ENCODE measurements at regions not wholly inside any gene's neighbourhood (a gene's known extent, or its start where the extent isn't known, plus 50 kb on each side); places are given as distances from the start of the nearest gene placed in this dataset.
"Not testable (repeated sequence)": the region's sequence is repeated elsewhere in the genome, so short reads cannot be mapped to it uniquely, and the experiment has no call there.

DNA sequence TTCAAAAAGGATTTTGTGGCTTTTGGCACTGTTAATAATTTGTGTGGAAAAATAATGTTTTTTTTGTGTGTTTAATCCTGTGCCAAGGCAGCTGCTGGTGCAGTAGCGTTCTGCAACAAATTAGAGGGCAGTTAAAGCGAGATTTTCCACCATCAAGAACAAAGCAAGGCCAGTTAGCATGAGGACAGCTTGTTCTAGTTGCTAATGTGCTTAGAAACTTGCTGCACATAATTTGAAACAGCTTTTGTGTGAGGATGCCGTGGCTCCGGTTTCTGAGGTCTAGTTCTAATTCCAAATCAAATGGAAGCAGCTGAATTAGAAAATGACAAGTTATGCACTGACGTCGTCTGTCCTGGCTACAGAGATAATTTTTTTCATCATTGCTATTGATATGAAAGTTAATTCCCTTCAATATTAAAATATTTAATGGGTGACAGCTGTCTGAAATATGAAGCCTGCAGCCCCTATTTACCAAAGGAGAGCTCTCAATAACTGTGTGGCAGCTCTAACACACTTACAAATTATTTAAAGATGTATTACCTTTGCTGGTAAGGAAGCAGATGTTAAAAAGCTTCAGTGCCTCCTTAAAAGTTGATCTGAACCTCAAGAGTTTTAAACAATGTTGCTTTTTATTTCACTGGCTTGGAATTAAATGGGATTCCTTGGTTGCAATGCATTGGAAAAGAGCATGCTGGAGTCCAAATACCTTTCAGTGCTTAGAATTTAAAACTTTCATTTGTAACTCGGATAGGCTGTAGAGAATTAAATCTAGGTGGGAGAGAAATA is 128.6 kb downstream of the SPATA31D1 start:
- DNase-seq, result peak; percentile 7 to 69

DNA sequence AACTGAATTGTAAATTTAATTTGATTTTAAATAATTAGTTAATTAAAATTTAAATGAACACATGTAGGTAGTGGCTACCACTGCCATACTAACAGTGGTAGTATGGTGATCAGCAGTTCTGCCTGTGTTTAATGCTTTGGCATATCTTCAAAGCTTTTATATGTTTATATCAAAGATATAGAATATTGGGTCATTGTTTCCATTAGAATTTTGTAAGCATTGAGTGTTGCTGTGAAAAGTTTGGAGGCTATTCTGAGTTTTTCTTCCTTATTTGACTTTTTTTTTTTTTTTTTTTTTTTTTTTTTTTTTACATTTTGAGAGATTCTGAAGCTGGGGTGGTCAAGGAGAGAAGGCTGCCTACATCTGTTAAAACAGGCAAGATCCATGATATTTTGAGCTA is 134.2 kb downstream of the SPATA31D1 start:
- DNase-seq, result no peak

DNA sequence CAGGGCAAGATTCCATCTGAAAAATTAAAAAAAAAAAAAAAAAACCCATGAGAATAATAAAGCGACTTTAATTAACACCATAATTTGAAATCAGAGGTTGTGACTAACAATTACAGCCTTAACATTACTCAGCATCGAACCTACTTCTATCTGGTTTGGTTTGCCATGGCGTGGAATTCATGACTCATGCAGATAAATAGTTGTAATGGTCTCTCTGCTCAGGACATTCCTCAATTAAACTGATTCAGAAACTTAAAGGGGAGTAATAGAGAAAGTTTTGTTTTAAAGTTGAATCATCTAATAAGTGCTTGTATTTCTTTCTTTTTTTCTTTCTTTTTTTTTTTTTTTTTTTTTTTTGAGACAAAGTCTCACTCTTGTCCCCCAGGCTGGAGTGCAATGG is 135.5 kb downstream of the SPATA31D1 start:
- DNase-seq, result no peak

DNA sequence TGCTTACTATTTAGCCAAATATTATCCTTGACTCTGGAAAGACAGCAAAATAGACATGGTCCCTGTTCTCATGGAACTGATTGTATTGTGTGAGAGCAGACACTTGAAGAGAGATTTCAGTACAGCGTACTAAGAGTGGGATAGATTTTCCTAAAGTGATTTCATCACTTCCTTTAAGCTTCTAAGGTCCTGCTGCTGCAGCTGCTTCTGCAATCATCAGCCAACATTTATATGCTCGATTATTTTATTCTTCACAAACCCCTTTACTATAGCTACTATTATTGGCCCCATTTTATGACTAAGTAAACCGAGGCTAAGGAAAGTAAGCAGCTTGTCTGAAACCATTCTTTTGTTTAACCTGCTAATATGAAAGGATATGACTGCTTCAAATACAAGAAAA is 137.7 kb downstream of the SPATA31D1 start:
- no peak for DNase-seq

DNA sequence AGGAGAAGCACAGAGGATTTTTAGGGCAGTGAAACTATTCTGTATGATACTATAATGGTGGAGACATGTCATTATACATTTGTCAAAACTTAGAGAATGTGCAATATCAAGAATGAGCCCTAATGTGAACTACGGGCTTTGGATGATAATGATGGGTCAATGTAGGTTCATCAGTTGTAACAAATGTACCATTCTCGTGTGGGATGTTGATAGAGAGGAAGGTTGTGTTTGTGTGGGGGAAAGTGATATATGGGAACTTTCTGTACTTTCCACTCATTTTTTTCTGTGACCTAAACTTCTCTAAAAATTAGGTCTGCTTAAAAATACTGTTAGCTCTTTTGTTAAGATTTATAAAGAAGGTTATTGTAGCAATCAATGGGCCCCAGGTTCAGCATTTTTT is 138.9 kb downstream of the SPATA31D1 start:
- DNase-seq, result no peak

DNA sequence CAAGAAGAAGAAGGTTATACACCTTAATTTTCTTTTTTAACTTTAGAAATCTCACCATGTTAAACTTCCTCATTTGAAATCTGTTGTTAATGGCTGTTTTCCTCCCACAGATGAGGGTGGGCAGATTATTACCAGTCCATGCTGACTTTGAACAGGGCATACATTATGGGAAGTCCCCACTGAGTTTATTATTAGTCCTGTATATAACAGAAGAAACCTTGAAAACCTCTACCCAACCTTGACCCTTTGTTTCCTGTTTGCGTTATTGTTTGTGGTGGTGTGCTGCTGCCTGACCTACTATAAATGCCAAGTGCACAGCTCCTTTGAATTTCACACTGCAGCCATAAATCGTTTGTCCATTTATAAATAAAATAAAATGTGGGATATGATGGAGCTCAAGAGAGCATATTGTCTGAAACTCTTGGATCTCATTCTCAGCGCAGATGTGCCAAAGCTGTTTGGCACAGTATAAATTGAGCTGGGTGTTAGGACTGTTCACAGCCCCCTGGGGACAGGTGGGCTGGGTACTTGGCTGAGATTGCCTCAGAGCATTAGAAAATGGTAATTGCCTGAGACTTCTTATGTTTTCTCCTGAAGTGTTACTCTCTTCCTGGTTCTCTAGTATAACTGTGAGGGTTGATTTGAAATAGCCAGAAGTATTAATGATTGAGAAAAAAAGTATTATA is 139.6 kb downstream of the SPATA31D1 start:
- peak; percentile 11 to 13 for DNase-seq

DNA sequence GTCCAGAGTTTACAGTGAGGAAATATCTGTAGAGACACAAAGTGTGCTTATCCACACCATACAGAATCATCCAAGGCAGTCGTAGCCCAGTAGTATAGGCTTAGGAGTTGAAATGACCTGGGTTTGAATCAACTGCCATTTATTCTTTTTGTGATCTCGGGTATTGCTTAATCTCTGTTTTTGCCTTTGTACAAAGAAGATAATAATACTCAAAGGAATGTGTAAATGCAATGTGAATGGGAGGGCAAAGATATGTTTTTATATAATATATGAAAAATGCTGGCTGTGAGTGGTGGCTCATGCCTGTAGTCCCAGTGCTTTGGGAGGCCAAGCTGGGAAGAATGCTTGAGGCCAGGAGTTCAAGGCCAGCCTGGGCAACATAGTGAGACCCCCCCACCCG is 141.1 kb downstream of the SPATA31D1 start:
- DNase-seq, result no peak

DNA sequence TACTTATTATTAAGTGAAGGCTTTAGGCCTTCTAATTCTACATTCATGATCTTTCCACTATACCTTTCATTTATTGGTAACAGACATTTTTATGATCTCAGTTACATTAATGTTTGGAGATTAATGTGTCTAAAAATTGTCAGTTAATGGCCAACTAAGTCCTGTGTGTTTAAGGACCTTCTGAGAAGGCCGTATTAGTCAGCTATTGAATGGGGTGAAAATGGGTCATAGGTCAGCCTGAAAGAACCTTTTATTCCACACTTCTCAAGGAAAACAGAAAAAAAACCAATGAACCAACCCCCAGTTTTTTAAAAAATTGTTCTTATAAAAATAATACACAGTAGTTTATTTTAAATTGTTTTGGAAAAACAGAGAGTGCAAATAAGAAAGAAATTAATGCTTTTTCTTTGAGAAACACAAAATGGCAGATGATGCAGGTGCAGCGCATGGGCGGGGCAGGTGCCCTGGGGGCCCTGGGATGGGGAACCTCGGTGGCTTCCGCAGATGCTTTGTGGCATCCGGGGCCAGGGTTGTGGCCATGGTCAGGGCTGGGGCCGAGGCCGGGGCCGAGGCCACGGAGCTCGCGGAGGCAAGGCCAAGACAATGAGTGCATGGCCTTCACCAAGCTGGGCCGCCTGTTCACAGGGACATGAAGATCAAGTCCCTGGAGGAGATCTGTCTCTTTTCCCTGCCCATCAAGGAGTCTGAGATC is 141.9 kb downstream of the SPATA31D1 start:
- DNase-seq, result no peak

DNA sequence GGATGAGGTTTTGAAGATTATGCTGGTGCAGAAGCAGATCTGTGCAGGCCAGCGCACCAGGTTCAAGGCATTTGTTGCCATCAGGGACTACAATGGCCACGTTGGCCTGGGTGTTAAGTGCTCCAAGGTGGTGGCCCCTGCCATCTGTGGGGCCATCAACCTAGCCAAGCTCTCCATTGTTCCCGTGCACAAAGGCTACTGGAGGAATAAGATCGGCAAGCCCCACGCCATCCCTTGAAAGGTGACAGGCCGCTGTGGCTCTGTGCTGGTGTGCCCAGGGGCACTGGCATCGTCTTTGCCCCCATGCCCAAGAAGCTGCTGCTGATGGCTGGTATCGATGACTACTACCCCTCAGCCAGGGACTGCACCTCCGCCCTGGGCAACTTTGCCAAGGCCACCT is 142.5 kb downstream of the SPATA31D1 start:
- no peak for DNase-seq

DNA sequence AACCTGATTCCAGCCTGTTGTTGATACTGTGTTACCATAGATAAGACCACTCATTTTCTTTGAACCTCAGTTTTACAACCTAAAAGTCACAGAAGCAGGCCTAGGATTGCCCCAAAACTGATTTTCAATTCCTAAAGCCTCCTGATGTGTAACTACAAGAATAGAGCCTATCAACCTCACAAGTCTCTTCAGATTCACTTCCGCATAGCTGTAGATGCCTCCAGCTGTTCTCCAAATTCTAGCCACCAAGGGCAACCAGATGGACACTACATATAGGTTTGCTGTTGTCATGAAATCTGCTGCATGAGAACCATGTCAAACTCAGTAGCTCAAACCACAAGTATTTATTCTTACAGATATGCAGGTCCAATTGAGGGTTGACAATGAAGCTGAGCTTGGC is 143.5 kb downstream of the SPATA31D1 start:
- DNase-seq, result no peak

DNA sequence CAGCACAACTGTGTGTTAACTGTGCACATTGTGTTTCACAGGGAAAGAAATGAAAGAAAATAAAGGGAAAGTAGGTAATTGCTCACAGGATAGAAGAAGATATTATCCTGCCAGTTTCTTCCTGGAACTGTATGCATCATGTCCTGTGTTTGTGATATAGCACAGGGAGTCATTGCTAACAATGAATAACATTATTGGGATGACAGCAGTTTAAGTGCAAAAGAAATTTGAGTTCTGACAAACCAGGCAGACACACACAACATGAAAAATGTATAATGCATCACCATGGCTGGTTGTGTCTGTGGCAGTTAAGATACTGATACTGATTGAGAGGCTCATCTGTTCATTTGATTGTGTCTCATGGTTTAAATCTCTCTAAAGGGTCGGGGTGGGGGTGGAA is 145.4 kb downstream of the SPATA31D1 start:
- DNase-seq, result no peak

DNA sequence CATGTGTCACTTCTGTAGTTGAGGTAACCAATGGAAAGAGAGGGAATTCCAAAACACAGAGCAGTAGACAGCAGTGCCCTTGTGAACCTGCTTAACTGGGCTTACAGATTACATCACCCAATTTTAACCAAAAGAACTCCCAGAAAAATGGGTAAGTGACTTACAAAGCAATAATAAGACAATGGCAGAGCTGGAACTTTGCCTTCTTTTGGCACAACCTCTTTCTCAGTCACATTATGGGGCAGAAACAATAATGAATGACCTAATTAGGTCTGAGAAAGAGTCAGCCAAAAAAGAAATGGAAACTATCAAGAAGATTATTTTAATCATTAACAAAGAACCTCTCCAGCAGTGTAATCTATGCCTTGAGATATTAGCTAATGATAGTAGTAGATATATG is 146.5 kb downstream of the SPATA31D1 start:
- no peak for DNase-seq

DNA sequence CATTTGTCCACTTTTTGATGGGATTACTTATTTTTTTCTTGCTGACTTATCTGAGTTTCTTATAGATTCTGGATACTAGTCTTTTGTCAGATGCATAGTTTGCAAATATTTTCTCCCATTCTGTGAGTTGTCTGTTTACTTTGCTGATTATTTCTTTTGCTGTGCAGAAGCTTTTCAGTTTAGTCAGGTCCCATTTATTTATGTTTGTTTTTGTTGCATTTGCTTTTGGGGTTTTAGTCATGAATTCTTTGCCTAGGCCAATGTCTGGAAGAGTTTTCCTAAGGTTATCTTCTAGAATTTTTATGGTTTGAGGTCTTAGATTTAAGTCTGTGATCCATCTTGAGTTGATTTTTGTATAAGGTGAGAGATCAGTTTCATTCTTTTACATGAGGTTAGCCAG is 149.5 kb downstream of the SPATA31D1 start:
- DNase-seq, result not testable (repeated sequence)

DNA sequence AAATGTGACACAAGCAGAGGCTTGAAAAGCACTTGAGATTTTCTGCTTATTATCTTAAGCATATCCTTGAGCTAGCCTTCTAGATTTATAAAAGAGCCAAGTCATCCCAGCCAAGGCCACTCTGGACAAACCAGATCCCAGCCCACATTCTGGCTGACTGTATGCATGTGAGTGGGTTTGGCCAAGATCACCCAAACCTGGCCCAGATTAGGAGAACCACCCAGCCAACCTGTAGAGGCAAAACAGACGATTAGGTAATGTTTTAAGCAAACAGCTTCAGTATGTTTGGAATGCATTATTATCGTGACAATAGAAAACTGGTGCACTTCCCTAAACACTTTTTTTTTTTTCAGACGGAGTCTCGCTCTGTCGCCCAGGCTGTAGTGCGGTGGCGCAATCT is 151.9 kb downstream of the SPATA31D1 start:
- DNase-seq, result no peak

DNA sequence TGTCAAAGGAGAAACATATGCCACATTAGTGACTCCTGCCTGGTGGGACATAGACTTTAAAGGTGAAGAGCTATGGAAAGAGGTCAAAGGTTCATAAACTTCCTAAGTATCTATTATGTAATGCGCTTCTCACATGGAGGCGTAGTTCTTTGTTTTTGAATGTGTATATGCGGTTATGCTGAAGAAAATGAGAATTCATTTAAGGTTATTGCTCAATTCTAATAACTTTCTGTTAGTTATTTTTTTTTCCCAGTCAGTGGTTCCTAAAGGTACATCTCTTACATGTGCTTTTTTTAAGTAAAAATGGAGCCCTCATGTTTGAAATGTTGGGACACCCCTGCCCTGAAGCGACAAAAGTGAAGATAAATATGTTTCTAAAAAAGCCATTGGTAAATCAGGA is 156.2 kb downstream of the SPATA31D1 start:
- DNase-seq, result no peak

DNA sequence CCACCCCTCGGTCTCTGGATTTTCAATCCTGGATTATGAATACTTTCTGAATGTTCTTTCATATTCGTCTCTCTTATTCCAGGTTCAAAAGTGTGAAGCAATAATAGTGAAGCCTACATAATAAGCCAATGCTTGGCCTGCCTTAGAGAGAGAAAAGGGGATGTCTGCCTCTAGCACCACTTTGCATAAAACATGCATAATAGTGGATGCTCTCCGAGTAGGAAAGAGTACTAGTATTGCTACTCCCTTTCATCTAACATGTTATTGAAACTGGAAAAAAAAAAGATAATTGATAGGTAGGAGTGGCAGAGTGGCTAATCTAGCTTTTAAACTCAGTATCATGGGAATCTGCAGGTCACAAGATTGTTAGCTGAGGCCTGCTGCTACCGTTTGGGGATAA is 158.1 kb downstream of the SPATA31D1 start:
- no peak for DNase-seq

DNA sequence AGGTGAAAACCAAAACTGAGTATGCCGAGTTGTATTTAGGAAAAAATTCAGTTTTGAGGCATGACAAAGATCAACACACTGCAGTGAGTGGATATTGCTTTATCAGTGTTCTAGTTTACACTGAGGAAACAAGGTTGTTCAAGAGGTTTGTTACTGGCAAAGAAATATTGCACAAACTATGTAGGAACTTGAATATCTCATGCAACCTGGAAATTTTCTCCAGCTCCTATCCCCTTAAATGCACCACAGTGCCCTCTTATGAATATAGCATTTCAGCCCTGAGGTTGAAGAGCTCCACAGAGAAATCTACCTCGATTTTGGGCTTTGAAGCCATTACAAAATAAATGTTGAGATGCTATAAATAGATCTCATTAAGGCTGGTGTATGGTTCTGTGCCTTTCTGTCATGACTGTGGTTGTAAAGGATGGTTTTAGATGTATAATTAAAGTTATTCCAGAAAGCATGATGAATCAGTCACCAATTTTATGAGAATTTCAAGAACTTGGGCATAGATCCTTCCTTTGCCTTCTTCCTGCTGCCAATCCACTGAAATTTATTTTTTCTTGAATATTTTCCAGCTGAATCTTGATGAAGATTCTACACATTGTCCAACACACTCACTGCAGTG is 159.3 kb downstream of the SPATA31D1 start:
- DNase-seq, result no peak

DNA sequence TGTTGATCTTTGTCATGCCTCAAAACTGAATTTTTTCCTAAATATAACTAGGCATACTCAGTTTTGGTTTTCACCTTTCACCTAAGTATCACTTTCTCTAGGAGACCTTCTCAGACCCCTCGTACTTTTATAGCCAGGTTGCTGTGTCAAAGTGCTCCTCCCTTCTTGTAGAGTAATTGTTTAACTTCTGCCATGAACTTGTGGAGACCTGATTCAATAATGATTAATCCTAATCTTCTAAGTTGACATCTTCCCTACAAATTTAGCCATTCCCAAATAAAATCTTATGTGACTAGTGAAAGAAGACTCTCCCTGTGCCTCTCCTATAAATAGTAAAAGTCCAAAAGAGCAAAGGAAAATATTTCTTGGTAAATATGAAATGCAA is 159.8 kb downstream of the SPATA31D1 start:
- DNase-seq, result no peak

DNA sequence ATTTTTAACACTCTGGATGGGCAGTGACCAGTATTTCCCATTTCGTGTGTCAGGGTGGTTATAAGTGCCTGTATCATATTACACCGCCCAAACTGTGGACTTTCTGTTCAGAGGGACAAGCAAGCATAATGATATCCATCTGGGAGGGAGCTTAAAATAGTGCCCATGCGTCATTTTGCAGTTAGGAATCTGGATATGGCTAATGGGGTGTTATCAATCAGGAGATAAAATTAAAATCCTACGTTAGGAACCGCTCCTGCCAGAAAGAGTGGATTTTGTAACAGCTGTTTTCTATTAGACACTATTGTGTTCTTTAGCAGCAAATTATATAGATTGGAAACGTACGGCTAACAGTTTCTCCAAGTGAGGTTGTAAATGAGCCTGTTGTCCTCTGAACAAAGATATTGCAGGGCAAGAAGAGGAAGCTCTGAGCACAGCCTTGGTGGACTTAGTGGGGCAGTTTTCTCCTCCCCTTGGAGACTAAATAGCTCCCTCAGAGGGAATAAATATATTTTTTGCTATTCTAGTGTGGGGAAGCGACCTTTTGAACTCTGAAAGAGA is 160.4 kb downstream of the SPATA31D1 start:
- DNase-seq, result no peak

DNA sequence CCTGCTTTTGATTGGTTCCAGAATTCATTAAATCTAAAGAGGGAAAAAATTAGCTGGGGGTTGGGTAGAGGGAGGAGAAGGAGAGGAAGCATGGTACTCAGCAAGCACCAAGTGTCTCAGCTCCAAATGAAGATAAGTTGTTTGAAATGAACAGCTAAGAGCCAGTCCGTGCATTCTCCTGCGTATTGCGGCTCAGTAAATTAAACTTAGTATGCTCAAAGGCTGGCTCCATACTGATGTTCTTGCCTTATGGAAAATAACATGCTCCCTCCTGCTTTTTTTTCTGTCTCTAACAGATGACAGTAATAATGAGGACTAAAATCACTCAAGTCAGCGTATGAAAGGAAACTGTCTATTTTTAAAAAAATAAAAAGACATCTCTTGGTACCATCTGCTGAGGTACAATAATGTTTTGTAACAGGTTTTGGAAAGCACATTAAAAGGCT is 161.0 kb downstream of the SPATA31D1 start:
- DNase-seq, result peak in 1 of 2 donors; percentile 10

DNA sequence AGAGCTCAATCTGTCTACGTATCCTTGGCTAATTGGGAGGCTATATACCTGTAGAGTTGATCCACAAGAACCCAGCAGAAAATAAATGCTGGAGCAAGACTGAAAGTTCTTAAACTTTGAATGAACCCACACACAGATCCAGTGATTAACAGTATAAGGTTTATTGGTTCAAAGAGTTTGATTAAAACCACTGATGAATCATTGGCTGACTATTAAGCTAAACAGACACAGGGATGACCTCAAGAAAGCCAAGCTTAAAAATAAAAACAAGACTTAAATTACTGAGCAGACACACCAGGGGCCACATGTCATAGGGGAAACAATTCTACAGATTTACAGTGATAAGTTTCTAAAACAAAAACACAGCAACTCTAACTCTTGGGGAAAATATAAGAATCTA is 163.6 kb downstream of the SPATA31D1 start:
- DNase-seq, result no peak

DNA sequence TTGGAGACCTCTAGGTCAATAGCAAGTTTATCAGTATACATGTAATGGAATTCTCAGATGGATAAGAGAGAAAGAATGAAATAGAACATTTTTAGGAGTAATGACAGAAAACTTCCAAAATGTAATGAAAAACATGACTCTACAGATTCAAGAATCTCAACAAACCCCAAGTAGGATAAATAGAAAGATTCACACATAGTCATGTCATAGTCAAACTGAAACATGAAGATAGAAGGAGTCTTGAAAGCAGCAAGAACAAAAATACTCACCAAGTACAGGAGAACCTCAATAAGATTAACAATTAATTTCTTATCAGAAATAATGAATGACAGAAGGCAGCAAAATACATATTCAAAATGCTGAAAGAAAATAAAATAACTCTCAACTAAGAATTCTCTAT is 164.5 kb downstream of the SPATA31D1 start:
- no peak for DNase-seq

DNA sequence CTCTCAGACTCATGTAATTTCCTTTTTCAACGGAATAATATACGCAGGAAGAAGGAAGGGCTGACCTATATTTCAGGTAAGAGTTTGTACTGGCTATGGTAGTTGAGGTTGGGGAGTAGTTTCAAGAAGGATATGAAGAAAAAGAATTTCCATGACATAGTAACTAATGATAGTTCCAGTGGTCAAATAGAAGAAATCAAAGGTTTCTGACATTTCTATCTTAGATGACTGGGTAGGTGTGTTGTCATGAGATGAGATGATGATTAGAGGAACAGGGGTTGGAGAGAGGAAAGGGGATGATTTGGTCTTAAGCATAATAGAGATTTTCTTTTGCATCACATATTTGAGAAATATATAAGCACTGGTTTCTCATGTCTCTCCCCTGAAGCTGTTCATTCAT is 166.0 kb downstream of the SPATA31D1 start:
- no peak for DNase-seq
